Vagina (tissue), 2 donors: ENCODE measurements at regions not wholly inside any gene's neighbourhood (a gene's known extent, or its start where the extent isn't known, plus 50 kb on each side); places are given as distances from the start of the nearest gene placed in this dataset.
"Not testable (repeated sequence)": the region's sequence is repeated elsewhere in the genome, so short reads cannot be mapped to it uniquely, and the experiment has no call there.

ENCODE experiments used
- POLR2A ChIP-seq, 2 donors: fragments of 450-650 bp; IDR thresholded peaks; one replicate each; pipeline ENCODE4 v1.6.1; 2017; ENCODE audit warnings: antibody characterized with exemption in 2 of 2, mild to moderate bottlenecking in 2 of 2, moderate library complexity in 2 of 2
- POLR2AphosphoS5 ChIP-seq, 2 donors: sonication (generic); formaldehyde crosslinking; IDR thresholded peaks; one replicate each; pipeline ENCODE4 v1.9.0; 2017; ENCODE audit warnings: antibody characterized with exemption in 2 of 2, mild to moderate bottlenecking in 2 of 2, low read depth in 1 of 2; ENCODE audit not compliant: insufficient read depth in 1 of 2
- TF ChIP-seq, protein P1 (sequence below), 3 experiments: fragments of 450-650 bp in 2 of 3; fragments of 200-600 bp in 1 of 3; sonication (generic) in 1 of 3; IDR thresholded peaks; one replicate each; pipeline ENCODE4 v1.5.1; 2017 to 2019; ENCODE audit warnings: antibody characterized with exemption in 3 of 3, mild to moderate bottlenecking in 2 of 3, moderate library complexity in 2 of 3

DNA sequence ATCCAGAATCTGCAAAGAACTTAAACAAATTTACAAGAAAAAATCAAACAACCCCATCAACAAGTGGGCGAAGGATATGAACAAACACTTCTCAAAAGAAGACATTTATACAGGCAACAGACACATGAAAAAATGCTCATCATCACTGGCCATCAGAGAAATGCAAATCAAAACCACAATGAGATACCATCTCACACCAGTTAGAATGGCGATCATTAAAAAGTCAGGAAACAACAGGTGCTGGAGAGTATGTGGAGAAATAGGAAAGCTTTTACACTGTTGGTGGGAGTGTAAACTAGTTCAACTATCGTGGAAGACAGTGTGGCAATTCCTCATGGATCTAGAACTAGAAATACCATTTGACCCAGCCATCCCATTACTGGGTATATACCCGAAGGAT lies 121.4 kb upstream of the RGS6 start:
- TF ChIP-seq, protein P1, sequence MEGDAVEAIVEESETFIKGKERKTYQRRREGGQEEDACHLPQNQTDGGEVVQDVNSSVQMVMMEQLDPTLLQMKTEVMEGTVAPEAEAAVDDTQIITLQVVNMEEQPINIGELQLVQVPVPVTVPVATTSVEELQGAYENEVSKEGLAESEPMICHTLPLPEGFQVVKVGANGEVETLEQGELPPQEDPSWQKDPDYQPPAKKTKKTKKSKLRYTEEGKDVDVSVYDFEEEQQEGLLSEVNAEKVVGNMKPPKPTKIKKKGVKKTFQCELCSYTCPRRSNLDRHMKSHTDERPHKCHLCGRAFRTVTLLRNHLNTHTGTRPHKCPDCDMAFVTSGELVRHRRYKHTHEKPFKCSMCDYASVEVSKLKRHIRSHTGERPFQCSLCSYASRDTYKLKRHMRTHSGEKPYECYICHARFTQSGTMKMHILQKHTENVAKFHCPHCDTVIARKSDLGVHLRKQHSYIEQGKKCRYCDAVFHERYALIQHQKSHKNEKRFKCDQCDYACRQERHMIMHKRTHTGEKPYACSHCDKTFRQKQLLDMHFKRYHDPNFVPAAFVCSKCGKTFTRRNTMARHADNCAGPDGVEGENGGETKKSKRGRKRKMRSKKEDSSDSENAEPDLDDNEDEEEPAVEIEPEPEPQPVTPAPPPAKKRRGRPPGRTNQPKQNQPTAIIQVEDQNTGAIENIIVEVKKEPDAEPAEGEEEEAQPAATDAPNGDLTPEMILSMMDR (IDR thresholded peaks at IDR 0.05) = not testable (repeated sequence)
- TF ChIP-seq POLR2A (IDR thresholded peaks at IDR 0.05); POLR2AphosphoS5 (IDR thresholded peaks at IDR 0.05; ENCODE audit: insufficient read depth in 1 of 2, low read depth in 1 of 2): not testable (repeated sequence)
